NCI-H748 (cell line): ENCODE measurements at regions not wholly inside any gene's neighbourhood (a gene's known extent, or its start where the extent isn't known, plus 50 kb on each side); places are given as distances from the start of the nearest gene placed in this dataset.

Experiments used
- DNase-seq: peaks from one replicate; lab custom pipeline; 2025; ENCODE audit not compliant: unreplicated experiment; lab: John Stamatoyannopoulos, UW

GRCh38 chr22:48338793-48339705 is 1488.6 kb downstream of the BRD1 start:
- DNase-seq, result no peak

- no peak for DNase-seq
Measured at GRCh38 chr22:48337957-48338792, 1489.5 kb downstream of the BRD1 start.

- no peak for DNase-seq
Measured at GRCh38 chr22:48336339-48337060, 1491.2 kb downstream of the BRD1 start.

GRCh38 chr22:48335442-48336139 is 1492.1 kb downstream of the BRD1 start:
- no peak for DNase-seq

GRCh38 chr22:48334971-48335370 is 1492.7 kb downstream of the BRD1 start:
- DNase-seq, result no peak

GRCh38 chr22:48333816-48334735 is 1493.6 kb downstream of the BRD1 start:
- DNase-seq, result no peak

GRCh38 chr22:48333323-48333763 is 1494.3 kb downstream of the BRD1 start:
- peak; percentile 62 for DNase-seq

- DNase-seq, result no peak
Measured at GRCh38 chr22:48332438-48333322, 1495.0 kb downstream of the BRD1 start.

GRCh38 chr22:48331691-48332220 is 1495.9 kb downstream of the BRD1 start:
- DNase-seq, result no peak

GRCh38 chr22:48331266-48331665 is 1496.4 kb downstream of the BRD1 start:
- DNase-seq, result no peak

- DNase-seq, result no peak
Measured at GRCh38 chr22:48327721-48328120, 1500.0 kb downstream of the BRD1 start.

- no peak for DNase-seq
Measured at GRCh38 chr22:48323746-48324145, 1503.9 kb downstream of the BRD1 start.

- no peak for DNase-seq
Measured at GRCh38 chr22:48322907-48323306, 1504.8 kb downstream of the BRD1 start.

- DNase-seq, result no peak
Measured at GRCh38 chr22:48321986-48322545, 1505.6 kb downstream of the BRD1 start.

GRCh38 chr22:48320683-48321451 is 1506.8 kb downstream of the BRD1 start:
- peak; percentile 40 for DNase-seq

GRCh38 chr22:48320048-48320682 is 1507.5 kb downstream of the BRD1 start:
- no peak for DNase-seq
